HG03139 (cell line): ENCODE measurements at regions not wholly inside any gene's neighbourhood (a gene's known extent, or its start where the extent isn't known, plus 50 kb on each side); places are given as distances from the start of the nearest gene placed in this dataset.
A peak's percentile ranks its signal among the peaks of the same experiment; 100 is the strongest.
"Not testable (repeated sequence)": the region's sequence is repeated elsewhere in the genome, so short reads cannot be mapped to it uniquely, and the experiment has no call there.

Experiments used
- ATAC-seq: cut with Tn5 transposase; IDR thresholded peaks from one replicate; pipeline ENCODE4 v1.9.1; 2021; ENCODE audit not compliant: unreplicated experiment

GRCh38 chr2:64250063-64250462, 105.8 kb upstream of the PELI1 start:
- ATAC-seq, result no peak

- no peak for ATAC-seq
These were observed 106.7 kb upstream of the PELI1 start for GRCh38 chr2:64250751-64251423.

- ATAC-seq, result no peak
These were observed 107.5 kb upstream of the PELI1 start for GRCh38 chr2:64251497-64252250.

- ATAC-seq, result not testable (repeated sequence)
These were observed 108.2 kb upstream of the PELI1 start for GRCh38 chr2:64252251-64252978.

- ATAC-seq, result not testable (repeated sequence)
These were observed 109.2 kb upstream of the PELI1 start for GRCh38 chr2:64253421-64253820.

GRCh38 chr2:64258566-64258965, 114.3 kb upstream of the PELI1 start:
- no peak for ATAC-seq

- no peak for ATAC-seq
These were observed 115.1 kb upstream of the PELI1 start for GRCh38 chr2:64259312-64259711.

GRCh38 chr2:64260093-64260803, 116.0 kb upstream of the PELI1 start:
- ATAC-seq, result no peak

GRCh38 chr2:64260817-64261216, 116.6 kb upstream of the PELI1 start:
- peak; percentile 94 for ATAC-seq

GRCh38 chr2:64262071-64262470, 117.9 kb upstream of the PELI1 start:
- ATAC-seq, result no peak

GRCh38 chr2:64262816-64263215, 118.6 kb upstream of the PELI1 start:
- no peak for ATAC-seq

GRCh38 chr2:64263315-64263714, 119.1 kb upstream of the PELI1 start:
- ATAC-seq, result no peak

- no peak for ATAC-seq
These were observed 123.5 kb upstream of the PELI1 start for GRCh38 chr2:64267699-64268098.

- ATAC-seq, result no peak
These were observed 124.3 kb upstream of the PELI1 start for GRCh38 chr2:64268330-64269048.

- no peak for ATAC-seq
These were observed 129.5 kb upstream of the PELI1 start for GRCh38 chr2:64273524-64274398.

- ATAC-seq, result no peak
These were observed 130.4 kb upstream of the PELI1 start for GRCh38 chr2:64274399-64275173.

- no peak for ATAC-seq
These were observed 130.9 kb upstream of the PELI1 start for GRCh38 chr2:64275174-64275466.

GRCh38 chr2:64276417-64277095, 132.3 kb upstream of the PELI1 start:
- no peak for ATAC-seq
